Effector memory CD8-positive, alpha-beta T cell (primary cell): ENCODE measurements at regions not wholly inside any gene's neighbourhood (a gene's known extent, or its start where the extent isn't known, plus 50 kb on each side); places are given as distances from the start of the nearest gene placed in this dataset.

ENCODE experiments used
- ATAC-seq: fragments of 150-1000 bp; cut with Tn5 transposase; replicated peaks from 2 replicates; pipeline ENCODE4 v1.10.0; 2021; ENCODE audit warnings: mild to moderate bottlenecking, moderate library complexity
- DNase-seq, 3 experiments: peaks; one replicate each; pipeline ENCODE4 v3.0.0; 2021
- H3K27ac Mint-ChIP-seq, 2 donors: one replicate each; pipeline ENCODE4 v1.8.0; 2022; ENCODE audit warnings: mild to moderate bottlenecking in 2 of 2, mixed read lengths in 2 of 2, moderate library complexity in 2 of 2
- H3K27me3 Mint-ChIP-seq, 2 donors: one replicate each; pipeline ENCODE4 v1.8.0; 2022; ENCODE audit warnings: mixed read lengths in 2 of 2
- H3K36me3 Mint-ChIP-seq: one replicate; pipeline ENCODE4 v1.8.0; 2022; ENCODE audit warnings: mild to moderate bottlenecking, moderate library complexity, mixed read lengths; ENCODE audit not compliant: insufficient read depth
- H3K4me1 Mint-ChIP-seq, 2 donors: one replicate each; pipeline ENCODE4 v1.8.0; 2022; ENCODE audit warnings: low read depth in 2 of 2, mixed read lengths in 2 of 2
- H3K4me3 Mint-ChIP-seq, 2 donors: one replicate each; pipeline ENCODE4 v1.8.0; 2022; ENCODE audit warnings: mild to moderate bottlenecking in 2 of 2, mixed read lengths in 2 of 2, moderate library complexity in 2 of 2
- H3K9me3 Mint-ChIP-seq, 2 donors: one replicate each; pipeline ENCODE4 v1.8.0; 2022; ENCODE audit warnings: mixed read lengths in 2 of 2

DNA sequence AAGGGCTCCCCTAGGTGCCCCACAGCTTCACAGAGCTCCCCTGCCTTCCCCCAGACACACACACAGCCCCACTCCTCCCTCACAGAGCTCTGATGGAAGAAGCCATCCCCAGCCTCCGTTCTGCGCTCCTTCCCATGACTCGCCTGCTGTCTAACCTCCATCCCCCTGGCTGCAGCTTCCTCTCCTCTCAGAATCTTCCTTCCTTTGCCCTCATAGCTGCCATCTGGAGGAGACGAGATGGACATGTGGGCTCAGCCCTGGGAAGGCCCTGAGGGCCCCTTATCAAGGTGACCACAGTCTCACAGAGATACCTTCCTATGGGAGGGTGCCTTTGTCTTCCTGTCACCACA is 94.3 kb downstream of the PCDH1 start:
- DNase-seq (no peak), ATAC-seq (no peak)
- Mint-ChIP-seq H3K27ac (no peak overlapping the region), H3K4me3 (no peak overlapping the region), H3K36me3 (no peaks in the 10 kb centered on the region), H3K4me1 (no peaks in the 10 kb centered on the region), H3K9me3 (no peaks in the 10 kb centered on the region), H3K27me3 (peaks cover 31 to 66% of the 10 kb centered on the region in 2 donors)

- no peak for DNase-seq
- H3K36me3 Mint-ChIP-seq, result no peaks in the 10 kb centered on the region
- H3K27ac Mint-ChIP-seq, result no peak overlapping the region
- no peak overlapping the region for H3K4me3 Mint-ChIP-seq
- H3K9me3 Mint-ChIP-seq, result no peaks in the 10 kb centered on the region
- no peaks in the 10 kb centered on the region for H3K4me1 Mint-ChIP-seq
- H3K27me3 Mint-ChIP-seq, result peaks cover 27 to 61% of the 10 kb centered on the region in 2 donors
- no peak for ATAC-seq
Observed at GRCh38 chr5:141783005-141783946, 94.9 kb downstream of the PCDH1 start.

- Mint-ChIP-seq H3K36me3 (no peaks in the 10 kb centered on the region), H3K4me1 (no peaks in the 10 kb centered on the region), H3K4me3 (no peak overlapping the region), H3K27me3 (peaks cover 14 to 53% of the 10 kb centered on the region in 2 donors), H3K9me3 (no peaks in the 10 kb centered on the region), H3K27ac (no peak overlapping the region)
- ATAC-seq, result no peak
- DNase-seq, result no peak
Observed at GRCh38 chr5:141781910-141782309, 96.3 kb downstream of the PCDH1 start.

DNA sequence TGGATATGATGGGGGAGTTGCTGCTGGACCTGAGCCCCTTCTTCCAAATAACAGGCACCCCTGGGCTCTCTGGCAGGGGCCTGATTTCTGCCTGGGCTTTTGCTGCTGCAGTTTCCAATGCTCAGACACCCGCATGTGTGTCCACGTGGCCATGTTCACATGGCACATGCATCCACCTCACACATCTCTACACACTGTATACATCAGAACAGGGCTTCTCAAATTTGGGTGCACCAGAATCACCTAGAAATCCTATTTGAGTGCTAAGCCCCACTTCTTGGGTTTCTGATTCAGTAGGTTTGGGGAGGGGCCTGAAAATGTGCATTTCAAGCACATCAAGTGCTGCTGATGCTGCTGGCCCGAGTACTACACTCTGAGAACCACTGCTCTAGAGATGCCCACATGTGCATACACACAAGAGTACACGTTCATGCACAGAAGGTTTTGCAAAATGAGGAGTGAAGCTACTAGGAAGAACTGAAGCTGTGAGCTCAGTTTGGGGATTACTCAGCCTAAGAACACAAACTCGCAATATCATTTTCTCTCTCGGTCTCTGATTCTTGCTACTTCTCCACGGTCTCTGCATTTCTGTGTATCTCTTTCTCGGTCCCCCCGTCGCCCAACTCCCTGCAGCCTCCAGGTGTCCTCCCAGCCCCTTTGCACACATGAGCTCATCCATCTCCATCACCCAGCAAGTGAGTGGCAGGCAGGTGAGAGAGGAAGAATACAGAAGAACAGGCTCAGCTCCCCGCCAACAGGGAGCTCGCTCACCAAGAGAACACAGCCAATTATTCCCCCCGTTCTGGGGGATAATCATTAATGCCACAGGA is 97.0 kb downstream of the PCDH1 start:
- Mint-ChIP-seq H3K4me3 (no peak overlapping the region), H3K9me3 (no peaks in the 10 kb centered on the region), H3K27me3 (peaks cover 12 to 46% of the 10 kb centered on the region in 2 donors), H3K27ac (no peak overlapping the region), H3K36me3 (no peaks in the 10 kb centered on the region), H3K4me1 (no peaks in the 10 kb centered on the region)
- DNase-seq (no peak), ATAC-seq (no peak)

- Mint-ChIP-seq H3K36me3 (no peaks in the 10 kb centered on the region), H3K4me3 (no peak overlapping the region), H3K27me3 (peaks cover 12 to 45% of the 10 kb centered on the region in 2 donors), H3K9me3 (no peaks in the 10 kb centered on the region), H3K4me1 (no peaks in the 10 kb centered on the region), H3K27ac (no peak overlapping the region)
- DNase-seq (no peak), ATAC-seq (no peak)
Observed at GRCh38 chr5:141780240-141780951, 97.8 kb downstream of the PCDH1 start.

GRCh38 chr5:141779503-141779973 is 97.5 kb upstream of the ARAP3 start:
- Mint-ChIP-seq H3K36me3 (no peaks in the 10 kb centered on the region), H3K4me3 (no peak overlapping the region), H3K9me3 (no peaks in the 10 kb centered on the region), H3K4me1 (no peaks in the 10 kb centered on the region), H3K27ac (no peak overlapping the region), H3K27me3 (peaks cover 12 to 50% of the 10 kb centered on the region in 2 donors)
- DNase-seq (no peak), ATAC-seq (no peak)

DNA sequence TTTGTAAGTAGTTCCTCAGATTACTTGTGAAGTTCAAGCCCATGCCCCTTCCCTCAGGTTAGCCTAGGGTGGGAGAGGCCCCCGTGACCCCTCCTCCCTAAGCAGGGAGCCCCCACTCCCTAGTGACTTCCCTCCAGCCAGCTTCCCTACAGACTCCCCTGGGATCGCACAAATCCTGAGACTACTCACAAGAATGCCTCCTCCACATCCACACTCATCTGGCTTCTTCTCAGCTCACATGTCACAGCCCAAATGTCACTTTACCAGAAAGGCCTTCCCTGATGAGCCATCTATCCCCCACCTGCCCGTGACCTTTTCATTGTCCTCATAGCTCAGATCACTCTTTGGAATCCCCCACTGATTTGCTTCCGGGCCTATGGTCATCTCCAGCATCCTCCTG is 96.7 kb upstream of the ARAP3 start:
- H3K9me3 Mint-ChIP-seq, result no peaks in the 10 kb centered on the region

DNA sequence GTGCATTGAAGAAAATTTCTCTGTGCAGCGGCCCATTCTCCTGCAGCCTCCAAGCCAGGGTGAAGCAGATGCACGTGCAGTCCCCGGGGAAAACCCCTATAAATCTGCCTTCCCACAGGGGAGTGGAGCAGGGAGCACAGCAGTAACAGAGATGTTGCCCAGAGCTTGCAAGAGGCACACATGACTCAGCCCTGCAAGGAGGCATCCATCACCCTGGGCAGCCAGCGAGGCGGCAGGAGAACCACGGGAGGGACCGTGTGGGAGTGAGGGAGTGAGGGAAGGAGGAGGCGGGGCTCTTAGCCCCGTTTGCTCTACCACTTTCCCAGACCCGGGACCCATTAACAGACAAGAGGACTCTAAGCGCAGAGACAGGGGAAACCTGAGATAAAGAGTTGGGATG is 96.2 kb upstream of the ARAP3 start:
- no peaks in the 10 kb centered on the region for H3K4me1 Mint-ChIP-seq
- no peak for ATAC-seq
- H3K4me3 Mint-ChIP-seq, result no peak overlapping the region
- DNase-seq, result no peak
- no peaks in the 10 kb centered on the region for H3K36me3 Mint-ChIP-seq
- no peak overlapping the region for H3K27ac Mint-ChIP-seq
- peaks cover 6 to 44% of the 10 kb centered on the region in 2 donors for H3K27me3 Mint-ChIP-seq
- no peaks in the 10 kb centered on the region for H3K9me3 Mint-ChIP-seq

More for the DNA sequence above, 96.7 kb upstream of the ARAP3 start:
- Mint-ChIP-seq H3K4me1 (no peaks in the 10 kb centered on the region), H3K27me3 (peaks cover 6 to 48% of the 10 kb centered on the region in 2 donors), H3K4me3 (no peak overlapping the region), H3K27ac (peak overlapping the region in 1 of 2 donors; percentile 24), H3K36me3 (no peaks in the 10 kb centered on the region)
- DNase-seq, result no peak
- no peak for ATAC-seq

- H3K27me3 Mint-ChIP-seq, result peaks cover 6 to 46% of the 10 kb centered on the region in 2 donors
- no peaks in the 10 kb centered on the region for H3K9me3 Mint-ChIP-seq
Observed at GRCh38 chr5:141777711-141778110, 95.7 kb upstream of the ARAP3 start.

DNA sequence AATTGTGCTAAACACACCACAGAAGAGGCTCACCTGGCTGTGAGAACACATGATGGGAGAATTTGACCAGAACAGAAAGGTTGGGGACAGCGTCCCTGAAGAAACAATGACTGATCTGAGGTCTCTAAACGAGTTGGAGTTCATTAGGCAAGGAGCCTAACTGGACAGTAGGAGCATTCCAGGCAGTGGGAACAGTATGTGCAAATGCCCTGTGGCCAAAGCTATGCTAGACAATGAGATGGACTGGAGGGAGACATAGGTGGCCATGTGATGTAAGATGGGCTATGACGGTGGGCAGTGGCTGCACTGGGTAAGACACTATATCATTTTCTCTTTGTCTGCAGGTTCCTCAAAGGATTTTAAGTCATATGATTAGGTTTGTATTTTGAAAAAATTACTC is 95.1 kb upstream of the ARAP3 start:
- no peak for DNase-seq
- Mint-ChIP-seq H3K4me1 (no peaks in the 10 kb centered on the region), H3K9me3 (no peaks in the 10 kb centered on the region), H3K36me3 (no peaks in the 10 kb centered on the region), H3K27me3 (peaks cover 8 to 50% of the 10 kb centered on the region in 2 donors), H3K27ac (no peak overlapping the region), H3K4me3 (no peak overlapping the region)
- no peak for ATAC-seq

More at GRCh38 chr5:141777711-141778110, 95.7 kb upstream of the ARAP3 start:
- Mint-ChIP-seq H3K36me3 (no peaks in the 10 kb centered on the region), H3K4me3 (no peak overlapping the region), H3K4me1 (no peaks in the 10 kb centered on the region), H3K27ac (no peak overlapping the region)
- DNase-seq (no peak), ATAC-seq (no peak)

- Mint-ChIP-seq H3K4me3 (no peak overlapping the region), H3K4me1 (no peaks in the 10 kb centered on the region), H3K9me3 (no peaks in the 10 kb centered on the region), H3K36me3 (no peaks in the 10 kb centered on the region), H3K27ac (no peak overlapping the region), H3K27me3 (peaks cover 6 to 37% of the 10 kb centered on the region in 2 donors)
- DNase-seq, result no peak
- no peak for ATAC-seq
Observed at GRCh38 chr5:141773779-141774562, 91.9 kb upstream of the ARAP3 start.

DNA sequence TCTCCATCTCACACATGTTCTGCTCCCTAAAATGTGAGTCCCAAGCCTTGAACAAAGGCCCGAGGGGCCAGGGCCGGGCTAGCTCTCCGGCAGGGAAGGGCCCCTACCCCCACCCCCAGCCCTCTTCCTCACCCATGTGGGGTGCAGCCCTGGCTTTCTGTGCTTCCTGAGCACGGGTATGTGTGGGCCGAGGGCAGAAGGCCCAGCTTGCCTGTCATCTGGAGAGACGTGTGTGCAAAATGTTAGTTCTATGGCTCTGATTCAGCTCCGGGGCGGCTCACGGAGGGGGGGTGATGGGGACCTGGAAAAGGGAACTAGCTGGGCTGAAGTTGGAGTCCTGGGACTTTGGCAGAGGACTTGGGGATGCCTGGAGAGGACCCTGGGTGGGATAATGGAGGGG is 90.3 kb upstream of the ARAP3 start:
- ATAC-seq (no peak), DNase-seq (no peak)
- Mint-ChIP-seq H3K27ac (no peak overlapping the region), H3K4me3 (no peak overlapping the region), H3K4me1 (no peaks in the 10 kb centered on the region), H3K27me3 (peaks cover 6 to 30% of the 10 kb centered on the region in 2 donors), H3K9me3 (no peaks in the 10 kb centered on the region), H3K36me3 (no peaks in the 10 kb centered on the region)
